ENCODE measurements at regions not wholly inside any gene's neighbourhood (a gene's known extent, or its start where the extent isn't known, plus 50 kb on each side); places are given as distances from the start of the nearest gene placed in this dataset.

DNA sequence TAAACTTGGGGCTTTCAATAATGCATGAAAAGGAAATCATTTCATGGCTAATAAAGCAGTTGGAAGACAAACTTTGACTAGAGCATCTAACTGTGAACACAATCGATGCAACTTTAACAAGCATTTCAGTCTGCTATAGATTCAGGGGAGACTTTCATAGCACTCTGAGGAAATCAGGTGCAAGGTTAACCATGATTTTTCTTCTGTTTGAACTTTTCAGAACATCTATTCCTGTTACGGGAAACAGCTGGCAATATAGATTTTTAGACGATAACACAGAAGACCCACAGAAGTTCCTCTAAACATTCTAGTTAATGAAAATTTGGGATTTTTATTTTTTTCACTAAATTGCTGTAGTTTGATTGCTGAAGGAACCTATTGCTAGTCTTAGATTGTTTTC lies 177.3 kb downstream of the TRIM33 start:
- TF ChIP-seq SP1 (IDR thresholded peaks at IDR 0.05; ENCODE audit: low read depth) (no peak), POLR2A (IDR thresholded peaks at IDR 0.05; ENCODE audit: borderline replicate concordance, extremely low read depth, insufficient read depth, insufficient read length) (no peak), EZH2 (IDR thresholded peaks at IDR 0.05) (no peak), SRF (IDR thresholded peaks at IDR 0.05; ENCODE audit: low read depth) (no peak), EZH2phosphoT487 (IDR thresholded peaks at IDR 0.05; ENCODE audit: borderline replicate concordance) (no peak), RAD21 (IDR thresholded peaks at IDR 0.05; ENCODE audit: low read depth) (no peak), ZNF274 (IDR thresholded peaks at IDR 0.05; ENCODE audit: low read depth, low read length) (no peak), JUND (IDR thresholded peaks at IDR 0.05) (no peak)
- TF ChIP-seq, protein P1, sequence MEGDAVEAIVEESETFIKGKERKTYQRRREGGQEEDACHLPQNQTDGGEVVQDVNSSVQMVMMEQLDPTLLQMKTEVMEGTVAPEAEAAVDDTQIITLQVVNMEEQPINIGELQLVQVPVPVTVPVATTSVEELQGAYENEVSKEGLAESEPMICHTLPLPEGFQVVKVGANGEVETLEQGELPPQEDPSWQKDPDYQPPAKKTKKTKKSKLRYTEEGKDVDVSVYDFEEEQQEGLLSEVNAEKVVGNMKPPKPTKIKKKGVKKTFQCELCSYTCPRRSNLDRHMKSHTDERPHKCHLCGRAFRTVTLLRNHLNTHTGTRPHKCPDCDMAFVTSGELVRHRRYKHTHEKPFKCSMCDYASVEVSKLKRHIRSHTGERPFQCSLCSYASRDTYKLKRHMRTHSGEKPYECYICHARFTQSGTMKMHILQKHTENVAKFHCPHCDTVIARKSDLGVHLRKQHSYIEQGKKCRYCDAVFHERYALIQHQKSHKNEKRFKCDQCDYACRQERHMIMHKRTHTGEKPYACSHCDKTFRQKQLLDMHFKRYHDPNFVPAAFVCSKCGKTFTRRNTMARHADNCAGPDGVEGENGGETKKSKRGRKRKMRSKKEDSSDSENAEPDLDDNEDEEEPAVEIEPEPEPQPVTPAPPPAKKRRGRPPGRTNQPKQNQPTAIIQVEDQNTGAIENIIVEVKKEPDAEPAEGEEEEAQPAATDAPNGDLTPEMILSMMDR (IDR thresholded peaks at IDR 0.05 in 2 of 3, conservative IDR thresholded peaks at IDR 0.05 in 1 of 3; ENCODE audit: borderline replicate concordance in 1 of 3, insufficient read depth in 1 of 3, low read depth in 2 of 3, low read length in 2 of 3), result no peak
- TF ChIP-seq, protein P2, sequence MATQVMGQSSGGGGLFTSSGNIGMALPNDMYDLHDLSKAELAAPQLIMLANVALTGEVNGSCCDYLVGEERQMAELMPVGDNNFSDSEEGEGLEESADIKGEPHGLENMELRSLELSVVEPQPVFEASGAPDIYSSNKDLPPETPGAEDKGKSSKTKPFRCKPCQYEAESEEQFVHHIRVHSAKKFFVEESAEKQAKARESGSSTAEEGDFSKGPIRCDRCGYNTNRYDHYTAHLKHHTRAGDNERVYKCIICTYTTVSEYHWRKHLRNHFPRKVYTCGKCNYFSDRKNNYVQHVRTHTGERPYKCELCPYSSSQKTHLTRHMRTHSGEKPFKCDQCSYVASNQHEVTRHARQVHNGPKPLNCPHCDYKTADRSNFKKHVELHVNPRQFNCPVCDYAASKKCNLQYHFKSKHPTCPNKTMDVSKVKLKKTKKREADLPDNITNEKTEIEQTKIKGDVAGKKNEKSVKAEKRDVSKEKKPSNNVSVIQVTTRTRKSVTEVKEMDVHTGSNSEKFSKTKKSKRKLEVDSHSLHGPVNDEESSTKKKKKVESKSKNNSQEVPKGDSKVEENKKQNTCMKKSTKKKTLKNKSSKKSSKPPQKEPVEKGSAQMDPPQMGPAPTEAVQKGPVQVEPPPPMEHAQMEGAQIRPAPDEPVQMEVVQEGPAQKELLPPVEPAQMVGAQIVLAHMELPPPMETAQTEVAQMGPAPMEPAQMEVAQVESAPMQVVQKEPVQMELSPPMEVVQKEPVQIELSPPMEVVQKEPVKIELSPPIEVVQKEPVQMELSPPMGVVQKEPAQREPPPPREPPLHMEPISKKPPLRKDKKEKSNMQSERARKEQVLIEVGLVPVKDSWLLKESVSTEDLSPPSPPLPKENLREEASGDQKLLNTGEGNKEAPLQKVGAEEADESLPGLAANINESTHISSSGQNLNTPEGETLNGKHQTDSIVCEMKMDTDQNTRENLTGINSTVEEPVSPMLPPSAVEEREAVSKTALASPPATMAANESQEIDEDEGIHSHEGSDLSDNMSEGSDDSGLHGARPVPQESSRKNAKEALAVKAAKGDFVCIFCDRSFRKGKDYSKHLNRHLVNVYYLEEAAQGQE (IDR thresholded peaks at IDR 0.05; ENCODE audit: low read depth), result no peak
- TF ChIP-seq, protein P3, sequence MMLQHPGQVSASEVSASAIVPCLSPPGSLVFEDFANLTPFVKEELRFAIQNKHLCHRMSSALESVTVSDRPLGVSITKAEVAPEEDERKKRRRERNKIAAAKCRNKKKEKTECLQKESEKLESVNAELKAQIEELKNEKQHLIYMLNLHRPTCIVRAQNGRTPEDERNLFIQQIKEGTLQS (IDR thresholded peaks at IDR 0.05), result no peak
